ENCODE measurements at regions not wholly inside any gene's neighbourhood (a gene's known extent, or its start where the extent isn't known, plus 50 kb on each side); places are given as distances from the start of the nearest gene placed in this dataset.

- TF ChIP-seq, protein P1, sequence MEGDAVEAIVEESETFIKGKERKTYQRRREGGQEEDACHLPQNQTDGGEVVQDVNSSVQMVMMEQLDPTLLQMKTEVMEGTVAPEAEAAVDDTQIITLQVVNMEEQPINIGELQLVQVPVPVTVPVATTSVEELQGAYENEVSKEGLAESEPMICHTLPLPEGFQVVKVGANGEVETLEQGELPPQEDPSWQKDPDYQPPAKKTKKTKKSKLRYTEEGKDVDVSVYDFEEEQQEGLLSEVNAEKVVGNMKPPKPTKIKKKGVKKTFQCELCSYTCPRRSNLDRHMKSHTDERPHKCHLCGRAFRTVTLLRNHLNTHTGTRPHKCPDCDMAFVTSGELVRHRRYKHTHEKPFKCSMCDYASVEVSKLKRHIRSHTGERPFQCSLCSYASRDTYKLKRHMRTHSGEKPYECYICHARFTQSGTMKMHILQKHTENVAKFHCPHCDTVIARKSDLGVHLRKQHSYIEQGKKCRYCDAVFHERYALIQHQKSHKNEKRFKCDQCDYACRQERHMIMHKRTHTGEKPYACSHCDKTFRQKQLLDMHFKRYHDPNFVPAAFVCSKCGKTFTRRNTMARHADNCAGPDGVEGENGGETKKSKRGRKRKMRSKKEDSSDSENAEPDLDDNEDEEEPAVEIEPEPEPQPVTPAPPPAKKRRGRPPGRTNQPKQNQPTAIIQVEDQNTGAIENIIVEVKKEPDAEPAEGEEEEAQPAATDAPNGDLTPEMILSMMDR (IDR thresholded peaks at IDR 0.05): no peak
- no peak for TF ChIP-seq POLR2AphosphoS5 (IDR thresholded peaks at IDR 0.05)
Observed at GRCh38 chr11:111189466-111189865, 56.1 kb upstream of the POU2AF2 start.

Measured in upper lobe of left lung (tissue), 4 donors.